ENCODE measurements at regions not wholly inside any gene's neighbourhood (a gene's known extent, or its start where the extent isn't known, plus 50 kb on each side); places are given as distances from the start of the nearest gene placed in this dataset.
"Not testable (repeated sequence)": the region's sequence is repeated elsewhere in the genome, so short reads cannot be mapped to it uniquely, and the experiment has no call there.

DNA sequence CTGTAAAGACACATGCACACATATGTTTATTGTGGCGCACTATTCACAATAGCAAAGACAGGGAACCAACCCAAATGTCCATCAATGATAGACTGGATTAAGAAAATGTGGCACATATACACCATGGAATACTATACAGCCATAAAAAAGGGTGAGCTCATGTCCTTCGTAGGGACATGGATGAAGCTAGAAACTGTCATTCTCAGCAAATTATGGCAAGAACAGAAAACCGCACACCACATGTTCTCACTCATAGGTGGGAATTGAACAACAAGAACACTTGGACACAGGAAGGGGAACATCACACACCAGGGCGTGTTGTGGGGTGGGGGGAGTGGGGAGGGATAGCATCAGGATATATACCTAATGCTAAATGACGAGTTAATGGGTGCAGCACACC, 304.9 kb upstream of the NRSN1 start:
- TF ChIP-seq, protein P1, sequence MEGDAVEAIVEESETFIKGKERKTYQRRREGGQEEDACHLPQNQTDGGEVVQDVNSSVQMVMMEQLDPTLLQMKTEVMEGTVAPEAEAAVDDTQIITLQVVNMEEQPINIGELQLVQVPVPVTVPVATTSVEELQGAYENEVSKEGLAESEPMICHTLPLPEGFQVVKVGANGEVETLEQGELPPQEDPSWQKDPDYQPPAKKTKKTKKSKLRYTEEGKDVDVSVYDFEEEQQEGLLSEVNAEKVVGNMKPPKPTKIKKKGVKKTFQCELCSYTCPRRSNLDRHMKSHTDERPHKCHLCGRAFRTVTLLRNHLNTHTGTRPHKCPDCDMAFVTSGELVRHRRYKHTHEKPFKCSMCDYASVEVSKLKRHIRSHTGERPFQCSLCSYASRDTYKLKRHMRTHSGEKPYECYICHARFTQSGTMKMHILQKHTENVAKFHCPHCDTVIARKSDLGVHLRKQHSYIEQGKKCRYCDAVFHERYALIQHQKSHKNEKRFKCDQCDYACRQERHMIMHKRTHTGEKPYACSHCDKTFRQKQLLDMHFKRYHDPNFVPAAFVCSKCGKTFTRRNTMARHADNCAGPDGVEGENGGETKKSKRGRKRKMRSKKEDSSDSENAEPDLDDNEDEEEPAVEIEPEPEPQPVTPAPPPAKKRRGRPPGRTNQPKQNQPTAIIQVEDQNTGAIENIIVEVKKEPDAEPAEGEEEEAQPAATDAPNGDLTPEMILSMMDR (IDR thresholded peaks at IDR 0.05), result not testable (repeated sequence)
- TF ChIP-seq POLR2A (IDR thresholded peaks at IDR 0.05), result not testable (repeated sequence)
